Testis (tissue), 2 donors: ENCODE measurements at regions not wholly inside any gene's neighbourhood (a gene's known extent, or its start where the extent isn't known, plus 50 kb on each side); places are given as distances from the start of the nearest gene placed in this dataset.

Source experiments
- DNase-seq: peaks from one replicate; pipeline ENCODE4 v3.0.0-alpha.2; 2019
- H3K27ac ChIP-seq, 2 donors: fragments of 200-600 bp; sonication (generic); one replicate each; pipeline ENCODE4 v1.5.1; 2019
- H3K27me3 ChIP-seq: fragments of 200-600 bp; sonication (generic); one replicate; pipeline ENCODE4 v1.5.1; 2019
- H3K36me3 ChIP-seq: fragments of 200-600 bp; sonication (generic); one replicate; pipeline ENCODE4 v1.5.1; 2017; ENCODE audit warnings: low read depth; ENCODE audit errors: missing control alignments
- H3K4me1 ChIP-seq: fragments of 200-600 bp; sonication (generic); one replicate; pipeline ENCODE4 v1.5.1; 2019
- H3K4me3 ChIP-seq, 2 donors: fragments of 200-600 bp; sonication (generic); one replicate each; pipeline ENCODE4 v1.5.1; 2017 to 2019
- H3K9me3 ChIP-seq: fragments of 200-600 bp; sonication (generic); one replicate; pipeline ENCODE4 v1.5.1; 2017
- CTCF ChIP-seq, 3 experiments: fragments of 450-650 bp in 2 of 3; fragments of 200-600 bp in 1 of 3; sonication (generic) in 1 of 3; IDR thresholded peaks; one replicate each; pipeline ENCODE4 v1.5.1; 2016 to 2019; ENCODE audit warnings: antibody characterized with exemption in 3 of 3, mild to moderate bottlenecking in 2 of 3, moderate library complexity in 1 of 3
- POLR2A ChIP-seq: fragments of 450-650 bp; IDR thresholded peaks from one replicate; pipeline ENCODE4 v1.6.1; 2017; ENCODE audit warnings: antibody characterized with exemption, mild to moderate bottlenecking, moderate library complexity
- WGBS, 2 donors: methylation state at CpG; one replicate each; pipeline ENCODE4 v1.1.5; 2018; 5-methylcytosine and 5-hydroxymethylcytosine counted together
- intact Hi-C: fragments of 100-400 bp; cut with DNase I; formaldehyde crosslinking; loops from one replicate; pipeline ENCODE4 v1.15.1; 2023; ENCODE audit warnings: low total_unique reads

- no peaks in the 10 kb centered on the region for H3K9me3 ChIP-seq
- H3K36me3 ChIP-seq: no peaks in the 10 kb centered on the region
- H3K27ac ChIP-seq: no peak overlapping the region
- intact Hi-C loops: no loop called here
- TF ChIP-seq CTCF (IDR thresholded peaks at IDR 0.05) (no peak), POLR2A (no peak)
- H3K27me3 ChIP-seq: no peaks in the 10 kb centered on the region
- 81 to 87% methylated on average over 2 of the region's 2 CpGs for WGBS, 2 donors
- H3K4me1 ChIP-seq: no peaks in the 10 kb centered on the region
- no peak overlapping the region for H3K4me3 ChIP-seq
- no peak for DNase-seq
These were observed 1071.9 kb downstream of the IGSF11 start for GRCh38 chr3:117962750-117963149.

- TF ChIP-seq POLR2A: no peak
- TF ChIP-seq CTCF (IDR thresholded peaks at IDR 0.05): no peak
These were observed 1070.8 kb downstream of the IGSF11 start for GRCh38 chr3:117963858-117964257.

GRCh38 chr3:117964814-117965213 lies 1069.8 kb downstream of the IGSF11 start:
- Histone ChIP-seq H3K4me3 (no peak overlapping the region), H3K9me3 (no peaks in the 10 kb centered on the region), H3K27me3 (no peaks in the 10 kb centered on the region), H3K36me3 (no peaks in the 10 kb centered on the region), H3K27ac (no peak overlapping the region), H3K4me1 (no peaks in the 10 kb centered on the region)
- no peak for DNase-seq
- TF ChIP-seq CTCF (IDR thresholded peaks at IDR 0.05) (no peak), POLR2A (no peak)
- 83 to 85% methylated on average over 4 of the region's 4 CpGs for WGBS, 2 donors
- intact Hi-C loops: no loop called here

More at GRCh38 chr3:117963858-117964257, 1070.8 kb downstream of the IGSF11 start:
- H3K27ac ChIP-seq: no peak overlapping the region
- no peak overlapping the region for H3K4me3 ChIP-seq
- H3K4me1 ChIP-seq: no peaks in the 10 kb centered on the region
- no peak for DNase-seq
- no peaks in the 10 kb centered on the region for H3K27me3 ChIP-seq
- 62 to 80% methylated on average over 2 of the region's 2 CpGs for WGBS, 2 donors
- no peaks in the 10 kb centered on the region for H3K36me3 ChIP-seq
- H3K9me3 ChIP-seq: no peaks in the 10 kb centered on the region
- intact Hi-C loops: no loop called here

GRCh38 chr3:117977504-117978228 lies 1057.0 kb downstream of the IGSF11 start:
- Histone ChIP-seq H3K4me1 (no peaks in the 10 kb centered on the region), H3K27ac (no peak overlapping the region), H3K27me3 (no peaks in the 10 kb centered on the region), H3K4me3 (no peak overlapping the region), H3K9me3 (no peaks in the 10 kb centered on the region), H3K36me3 (no peaks in the 10 kb centered on the region)
- intact Hi-C loops: no loop called here
- no peak for DNase-seq
- TF ChIP-seq CTCF (IDR thresholded peaks at IDR 0.05): no peak
- TF ChIP-seq POLR2A: no peak
- WGBS, 2 donors: 78 to 87% methylated on average over 3 of the region's 3 CpGs

- intact Hi-C loops: no loop called here
- no peaks in the 10 kb centered on the region for H3K27me3 ChIP-seq
- H3K4me1 ChIP-seq: no peaks in the 10 kb centered on the region
- H3K4me3 ChIP-seq: no peak overlapping the region
- no peaks in the 10 kb centered on the region for H3K9me3 ChIP-seq
- TF ChIP-seq CTCF (IDR thresholded peaks at IDR 0.05) (no peak), POLR2A (no peak)
- no peaks in the 10 kb centered on the region for H3K36me3 ChIP-seq
- WGBS, 2 donors: 89 to 98% methylated on average over 4 of the region's 4 CpGs
- no peak overlapping the region for H3K27ac ChIP-seq
- DNase-seq: no peak
These were observed 1055.2 kb downstream of the IGSF11 start for GRCh38 chr3:117979466-117979865.
